HepG2 (cell line): ENCODE measurements at regions not wholly inside any gene's neighbourhood (a gene's known extent, or its start where the extent isn't known, plus 50 kb on each side); places are given as distances from the start of the nearest gene placed in this dataset.

Source experiments
- ATAC-seq: fragments of 200-7000 bp; cut with Tn5 transposase; 3 replicates; pipeline ENCODE4 v1.9.1; 2020; ENCODE audit warnings: mild to moderate bottlenecking, moderate library complexity
- BruUV-seq: library from RNA; stranded (reverse); fragments of 400-500 nt; replicated peaks from 2 replicates; lab custom pipeline; 2021; lab: Mats Ljungman, UMichigan
- CTCF ChIA-PET: fragments of 300-600 bp; formaldehyde crosslinking; extraction: SDS; loops from one replicate; lab custom pipeline; 2021; ENCODE audit warnings: low total read pairs, inconsistent platforms, low intra/inter-chr PET ratio; lab: Yijun Ruan, JAX
- POLR2A ChIA-PET: fragments of 350-600 bp; sonication (Branson Sonifier 250); formaldehyde crosslinking; loops from one replicate; lab custom pipeline; 2020; ENCODE audit warnings: antibody characterized with exemption, inconsistent platforms; lab: Yijun Ruan, JAX
- DNase-seq: peaks from one replicate; pipeline ENCODE4 v3.0.0-alpha.2; 2015; ENCODE audit warnings: low spot score
- FAIRE-seq: peaks from 3 replicates; lab custom pipeline; 2011; peaks lifted over from hg19 to GRCh38; lab: Jason Lieb, UNC
- H2AFZ ChIP-seq: one replicate; pipeline ENCODE4 v1.6.1; 2011; ENCODE audit warnings: low read length, inconsistent platforms
- H3K27ac ChIP-seq: fragments of 300-600 bp; 3 replicates; pipeline ENCODE4 v1.8.0; 2011; ENCODE audit warnings: mixed run types, mild to moderate bottlenecking, mixed read lengths, low read length, inconsistent platforms; ENCODE audit not compliant: insufficient read depth; ENCODE audit errors: extremely low read length
- H3K27me3 ChIP-seq, 2 experiments: fragments of 200-600 bp in 1 of 2; 2 replicates in 1 of 2; 3 replicates in 1 of 2; pipeline versions ENCODE4 v1.6.0 to v1.8.0; 2011; ENCODE audit warnings: low read length in 2 of 2, mild to moderate bottlenecking in 2 of 2, moderate library complexity in 2 of 2, inconsistent platforms in 1 of 2; ENCODE audit not compliant: insufficient read depth in 2 of 2, control insufficient read depth in 1 of 2
- H3K36me3 ChIP-seq, 2 experiments: fragments of 200-600 bp in 1 of 2; replicated peaks in 1 of 2; 2 replicates in 1 of 2; 3 replicates in 1 of 2; pipeline versions ENCODE4 v1.5.1 to v1.8.0; 2011; ENCODE audit warnings: low read length in 2 of 2, inconsistent platforms in 1 of 2; ENCODE audit not compliant: insufficient read depth in 2 of 2, control insufficient read depth in 1 of 2
- H3K4me1 ChIP-seq: 2 replicates; pipeline ENCODE4 v1.5.1; 2012; ENCODE audit warnings: low read length, inconsistent platforms; ENCODE audit not compliant: insufficient read depth
- H3K4me2 ChIP-seq: 2 replicates; pipeline ENCODE4 v1.6.0; 2011; ENCODE audit warnings: low read depth, low read length, inconsistent platforms
- H3K4me3 ChIP-seq, 3 experiments: fragments of 200-600 bp in 1 of 3; sonication (generic), shearing (Covaris generic) in 1 of 3; replicated peaks in 1 of 3; 2 replicates each; pipeline ENCODE4 v1.5.1; 2011 to 2016; ENCODE audit warnings: low read length in 3 of 3, inconsistent platforms in 2 of 3, low read depth in 2 of 3, mild to moderate bottlenecking in 2 of 3, control low read depth in 1 of 3, mixed read lengths in 1 of 3; ENCODE audit not compliant: insufficient read depth in 1 of 3
- H3K79me2 ChIP-seq: one replicate; pipeline ENCODE4 v1.6.1; 2011; ENCODE audit warnings: low read length, inconsistent platforms; ENCODE audit not compliant: insufficient read depth
- H3K9ac ChIP-seq: 2 replicates; pipeline ENCODE4 v1.6.0; 2011; ENCODE audit warnings: mild to moderate bottlenecking, low read depth, low read length, inconsistent platforms; ENCODE audit not compliant: insufficient read depth
- H3K9me3 ChIP-seq: 2 replicates; pipeline ENCODE4 v1.5.1; 2012; ENCODE audit warnings: mild to moderate bottlenecking, low read length
- H4K20me1 ChIP-seq: 2 replicates; pipeline ENCODE4 v1.6.0; 2011; ENCODE audit warnings: inconsistent platforms, mild to moderate bottlenecking, low read length, moderate library complexity; ENCODE audit not compliant: insufficient read depth
- CHD4 ChIP-seq: fragments of 200-600 bp; sonication (generic); IDR thresholded peaks from 2 replicates; pipeline ENCODE4 v1.7.0; 2017; ENCODE audit warnings: mild to moderate bottlenecking, low read length, borderline replicate concordance
- DMAP1 ChIP-seq: IDR thresholded peaks from 2 replicates; pipeline ENCODE4 v1.6.1; 2016
- GABPA ChIP-seq, 2 experiments: IDR thresholded peaks; 2 replicates each; pipeline ENCODE4 v1.6.1; 2011 to 2016; ENCODE audit warnings: low read depth in 2 of 2, low read length in 1 of 2, missing biosample characterization in 1 of 2, missing genetic modification characterization in 1 of 2
- PHF5A ChIP-seq: IDR thresholded peaks from one replicate; pipeline ENCODE4 v1.6.1; 2018; ENCODE audit warnings: low read depth, missing genetic modification reagents; ENCODE audit not compliant: unreplicated experiment
- SMYD3 ChIP-seq: sonication (generic); formaldehyde crosslinking; IDR thresholded peaks from 2 replicates; pipeline ENCODE4 v1.8.1; 2023; ENCODE audit warnings: mild to moderate bottlenecking, missing genetic modification reagents
- ZFAT ChIP-seq: sonication (generic); formaldehyde crosslinking; conservative IDR thresholded peaks from 2 replicates; pipeline ENCODE4 v1.8.1; 2023; ENCODE audit warnings: missing genetic modification reagents, inconsistent platforms
- ZMYM2 ChIP-seq: sonication (generic); formaldehyde crosslinking; IDR thresholded peaks from 2 replicates; pipeline ENCODE4 v1.8.0; 2022; ENCODE audit warnings: mild to moderate bottlenecking, missing genetic modification reagents
- WGBS: methylation state at CpG from one replicate; pipeline ENCODE4 v1.1.6; 2017; ENCODE audit warnings: low lambda C conversion rate; 5-methylcytosine and 5-hydroxymethylcytosine counted together
- in situ Hi-C: cut with HindIII; loops from 2 replicates; pipeline ENCODE4 v1.10.0; 2017; ENCODE audit warnings: low pct_unique_long_range_greater_than_20kb; ENCODE audit not compliant: extremely low pct_ligation_motif_present
- intact Hi-C: fragments of 100-400 bp; cut with micrococcal nuclease; formaldehyde crosslinking; loops from one replicate; pipeline ENCODE4 v1.10.0; 2022; ENCODE audit not compliant: unreplicated experiment
- TF ChIP-seq, protein P1 (sequence below): sonication (generic); formaldehyde crosslinking; conservative IDR thresholded peaks from 2 replicates; pipeline ENCODE4 v1.4.0; 2020; ENCODE audit warnings: missing genetic modification reagents
- TF ChIP-seq, protein P2 (sequence below): sonication (generic); formaldehyde crosslinking; IDR thresholded peaks from 2 replicates; pipeline ENCODE4 v1.5.0; 2020; ENCODE audit warnings: missing genetic modification reagents

DNA sequence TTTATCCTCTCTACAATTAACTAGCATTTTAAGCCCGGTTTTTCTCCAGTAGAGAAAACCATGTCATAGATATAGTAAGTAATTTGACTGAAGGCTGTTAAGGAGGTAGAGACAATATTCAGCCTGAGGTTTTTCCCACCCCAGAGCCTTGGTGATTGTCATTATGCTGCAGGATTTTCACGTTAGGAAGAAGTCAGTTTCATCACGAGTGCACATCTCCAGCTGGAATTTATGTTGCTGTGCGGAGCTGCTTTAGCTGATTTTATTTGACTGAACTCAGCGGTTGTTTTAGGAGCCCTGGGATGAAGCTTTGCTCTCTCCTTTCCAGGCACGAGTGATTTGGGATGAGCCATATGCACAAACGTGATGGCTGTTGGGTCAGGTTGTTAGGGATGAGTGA lies 271.3 kb upstream of the RGMA start:
- Histone ChIP-seq H3K27me3 (peaks cover 2 to 32% of the 10 kb centered on the region in 2 experiments; a peak in 4 of 5 replicates), H3K36me3 (no peaks in the 10 kb centered on the region), H3K27ac (no peak overlapping the region), H2AFZ (no peak overlapping the region), H3K4me2 (no peak overlapping the region), H3K4me1 (no peaks in the 10 kb centered on the region), H3K9ac (no peak overlapping the region), H3K79me2 (no peaks in the 10 kb centered on the region), H3K4me3 (no peak overlapping the region), H3K9me3 (no peaks in the 10 kb centered on the region), H4K20me1 (no peaks in the 10 kb centered on the region)
- BruUV-seq, result no TSS peak
- in situ Hi-C loops (no loop called here), intact Hi-C loops (no loop called here)
- WGBS, result 18% methylated on average over 7 of the region's 7 CpGs
- FAIRE-seq (no peak), ATAC-seq (no peak), DNase-seq (no peak)
- ChIA-PET POLR2A (no interaction called here), CTCF (no interaction called here)
- TF ChIP-seq, protein P1, sequence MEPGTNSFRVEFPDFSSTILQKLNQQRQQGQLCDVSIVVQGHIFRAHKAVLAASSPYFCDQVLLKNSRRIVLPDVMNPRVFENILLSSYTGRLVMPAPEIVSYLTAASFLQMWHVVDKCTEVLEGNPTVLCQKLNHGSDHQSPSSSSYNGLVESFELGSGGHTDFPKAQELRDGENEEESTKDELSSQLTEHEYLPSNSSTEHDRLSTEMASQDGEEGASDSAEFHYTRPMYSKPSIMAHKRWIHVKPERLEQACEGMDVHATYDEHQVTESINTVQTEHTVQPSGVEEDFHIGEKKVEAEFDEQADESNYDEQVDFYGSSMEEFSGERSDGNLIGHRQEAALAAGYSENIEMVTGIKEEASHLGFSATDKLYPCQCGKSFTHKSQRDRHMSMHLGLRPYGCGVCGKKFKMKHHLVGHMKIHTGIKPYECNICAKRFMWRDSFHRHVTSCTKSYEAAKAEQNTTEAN (CRISPR knock-in tag), result no peak
- TF ChIP-seq DMAP1 (CRISPR knock-in tag) (no peak), SMYD3 (CRISPR knock-in tag) (no peak), PHF5A (CRISPR knock-in tag) (no peak), CHD4 (no peak), ZFAT (CRISPR knock-in tag) (no peak), GABPA (IDR thresholded peaks at IDR 0.05; ENCODE audit: low read depth, low read length) (no peak), GABPA (CRISPR knock-in tag; IDR thresholded peaks at IDR 0.05; ENCODE audit: low read depth) (no peak), ZMYM2 (CRISPR knock-in tag) (no peak)
- TF ChIP-seq, protein P2, sequence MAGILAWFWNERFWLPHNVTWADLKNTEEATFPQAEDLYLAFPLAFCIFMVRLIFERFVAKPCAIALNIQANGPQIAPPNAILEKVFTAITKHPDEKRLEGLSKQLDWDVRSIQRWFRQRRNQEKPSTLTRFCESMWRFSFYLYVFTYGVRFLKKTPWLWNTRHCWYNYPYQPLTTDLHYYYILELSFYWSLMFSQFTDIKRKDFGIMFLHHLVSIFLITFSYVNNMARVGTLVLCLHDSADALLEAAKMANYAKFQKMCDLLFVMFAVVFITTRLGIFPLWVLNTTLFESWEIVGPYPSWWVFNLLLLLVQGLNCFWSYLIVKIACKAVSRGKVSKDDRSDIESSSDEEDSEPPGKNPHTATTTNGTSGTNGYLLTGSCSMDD, result no peak
